ENCODE measurements at regions not wholly inside any gene's neighbourhood (a gene's known extent, or its start where the extent isn't known, plus 50 kb on each side); places are given as distances from the start of the nearest gene placed in this dataset.

- DNase-seq (ENCODE audit: low read depth), result no peak
- no peak for TF ChIP-seq CTCF (IDR thresholded peaks at IDR 0.05; ENCODE audit: control insufficient read depth, insufficient read depth, low read depth, low read length, missing control alignments)
- H3K4me3 ChIP-seq (ENCODE audit: control insufficient read depth, low read depth, low read length), result no peak overlapping the region
Measured at GRCh38 chr6:22466665-22467245, 102.6 kb upstream of the HDGFL1 start.

GRCh38 chr6:22467645-22468044, 101.7 kb upstream of the HDGFL1 start:
- TF ChIP-seq CTCF (IDR thresholded peaks at IDR 0.05; ENCODE audit: control insufficient read depth, insufficient read depth, low read depth, low read length, missing control alignments), result no peak
- no peak for DNase-seq (ENCODE audit: low read depth)
- H3K4me3 ChIP-seq (ENCODE audit: control insufficient read depth, low read depth, low read length), result no peak overlapping the region

- H3K4me3 ChIP-seq (ENCODE audit: control insufficient read depth, low read depth, low read length), result no peak overlapping the region
- TF ChIP-seq CTCF (IDR thresholded peaks at IDR 0.05; ENCODE audit: control insufficient read depth, insufficient read depth, low read depth, low read length, missing control alignments), result no peak
- DNase-seq (ENCODE audit: low read depth), result no peak
Measured at GRCh38 chr6:22468256-22468965, 101.0 kb upstream of the HDGFL1 start.

- DNase-seq (ENCODE audit: low read depth), result no peak
- TF ChIP-seq CTCF (IDR thresholded peaks at IDR 0.05; ENCODE audit: control insufficient read depth, insufficient read depth, low read depth, low read length, missing control alignments), result no peak
- no peak overlapping the region for H3K4me3 ChIP-seq (ENCODE audit: control insufficient read depth, low read depth, low read length)
Measured at GRCh38 chr6:22470454-22471131, 98.8 kb upstream of the HDGFL1 start.

GRCh38 chr6:22471132-22471690, 98.2 kb upstream of the HDGFL1 start:
- peak; percentile 5 for DNase-seq (ENCODE audit: low read depth)
- H3K4me3 ChIP-seq (ENCODE audit: control insufficient read depth, low read depth, low read length), result no peak overlapping the region
- TF ChIP-seq CTCF (IDR thresholded peaks at IDR 0.05; ENCODE audit: control insufficient read depth, insufficient read depth, low read depth, low read length, missing control alignments), result no peak

GRCh38 chr6:22471746-22472145, 97.6 kb upstream of the HDGFL1 start:
- no peak for TF ChIP-seq CTCF (IDR thresholded peaks at IDR 0.05; ENCODE audit: control insufficient read depth, insufficient read depth, low read depth, low read length, missing control alignments)
- no peak for DNase-seq (ENCODE audit: low read depth)
- no peak overlapping the region for H3K4me3 ChIP-seq (ENCODE audit: control insufficient read depth, low read depth, low read length)

All from AG09309 (cell line).